H1 (cell line): ENCODE measurements at regions not wholly inside any gene's neighbourhood (a gene's known extent, or its start where the extent isn't known, plus 50 kb on each side); places are given as distances from the start of the nearest gene placed in this dataset.

ENCODE experiments used
- CTCF ChIA-PET: fragments of 300-600 bp; sonication (Branson Sonifier 250); formaldehyde crosslinking; loops from one replicate; lab custom pipeline; 2021; ENCODE audit not compliant: partially characterized antibody; lab: Charles Lee
- POLR2A ChIA-PET: fragments of 300-600 bp; sonication (Branson Sonifier 250); formaldehyde crosslinking; loops from one replicate; lab custom pipeline; 2021; ENCODE audit warnings: inconsistent platforms; ENCODE audit not compliant: partially characterized antibody; lab: Charles Lee
- DNase-seq, 2 experiments: peaks; one replicate each; pipeline versions ENCODE4 v3.0.0 to v3.0.0-alpha.2; 2010 to 2022; ENCODE audit warnings: low spot score in 2 of 2, low read depth in 1 of 2, mixed read lengths in 1 of 2
- FAIRE-seq: peaks from 2 replicates; lab custom pipeline; 2011; peaks lifted over from hg19 to GRCh38; lab: Jason Lieb, UNC
- H2AFZ ChIP-seq: 2 replicates; pipeline ENCODE4 v1.8.1; 2012; ENCODE audit warnings: low read length, inconsistent platforms
- H2AK5ac ChIP-seq: 2 replicates; pipeline ENCODE4 v1.6.1; 2013; ENCODE audit warnings: low read depth, low read length
- H2BK120ac ChIP-seq: replicated peaks from 2 replicates; pipeline ENCODE3; 2013; ENCODE audit warnings: low read depth, low read length, inconsistent platforms
- H2BK12ac ChIP-seq: 2 replicates; pipeline ENCODE4 v1.6.1; 2013; ENCODE audit warnings: low read depth, low read length
- H2BK15ac ChIP-seq: 2 replicates; pipeline ENCODE4 v1.6.1; 2013; ENCODE audit warnings: low read length
- H2BK20ac ChIP-seq: 2 replicates; pipeline ENCODE4 v1.6.1; 2013; ENCODE audit warnings: low read length
- H2BK5ac ChIP-seq: 2 replicates; pipeline ENCODE4 v1.6.1; 2013; ENCODE audit warnings: low read depth, low read length
- H3K14ac ChIP-seq: 2 replicates; pipeline ENCODE4 v1.6.1; 2013; ENCODE audit warnings: inconsistent platforms; ENCODE audit not compliant: insufficient read length
- H3K18ac ChIP-seq: 2 replicates; pipeline ENCODE4 v1.6.1; 2013; ENCODE audit warnings: low read length; ENCODE audit errors: extremely low read depth
- H3K23ac ChIP-seq: 2 replicates; pipeline ENCODE4 v1.6.1; 2013; ENCODE audit warnings: inconsistent platforms; ENCODE audit not compliant: insufficient read length
- H3K23me2 ChIP-seq: 2 replicates; pipeline ENCODE4 v1.6.1; 2013; ENCODE audit warnings: low read depth, low read length
- H3K27ac ChIP-seq: 2 replicates; pipeline ENCODE4 v1.6.1; 2011; ENCODE audit warnings: low read depth, low read length, inconsistent platforms
- H3K27me3 ChIP-seq, 4 experiments: replicated peaks in 1 of 4; 1 replicate in 1 of 4; 2 replicates in 3 of 4; pipeline versions ENCODE4 v1.6.1 to v1.8.1; 2011 to 2013; ENCODE audit warnings: low read length in 3 of 4, mild to moderate bottlenecking in 3 of 4, inconsistent platforms in 2 of 4, mixed read lengths in 2 of 4, moderate library complexity in 1 of 4; ENCODE audit not compliant: control insufficient read depth in 3 of 4, insufficient read depth in 3 of 4; ENCODE audit errors: extremely low read depth in 1 of 4
- H3K36me3 ChIP-seq, 4 experiments: 2 replicates each; pipeline versions ENCODE4 v1.6.1 to v1.8.1; 2011 to 2013; ENCODE audit warnings: mild to moderate bottlenecking in 4 of 4, low read length in 3 of 4, moderate library complexity in 2 of 4, control low read depth in 1 of 4, inconsistent platforms in 1 of 4; ENCODE audit not compliant: insufficient read depth in 4 of 4, control insufficient read depth in 2 of 4
- H3K4ac ChIP-seq: replicated peaks from 2 replicates; pipeline ENCODE3; 2013; ENCODE audit warnings: low read length, low read depth, mixed read lengths, inconsistent platforms; ENCODE audit not compliant: insufficient read length
- H3K4me1 ChIP-seq, 4 experiments: replicated peaks in 1 of 4; 1 replicate in 1 of 4; 2 replicates in 3 of 4; pipeline versions ENCODE4 v1.6.1 to v1.8.1; 2011 to 2013; ENCODE audit warnings: low read length in 3 of 4, inconsistent platforms in 2 of 4, mixed read lengths in 1 of 4; ENCODE audit not compliant: insufficient read depth in 4 of 4, control insufficient read depth in 3 of 4
- H3K4me2 ChIP-seq, 2 experiments: 2 replicates each; pipeline versions ENCODE4 v1.6.1 to v1.8.1; 2011 to 2013; ENCODE audit warnings: low read depth in 2 of 2, low read length in 2 of 2, control low read depth in 1 of 2, inconsistent platforms in 1 of 2, mild to moderate bottlenecking in 1 of 2; ENCODE audit not compliant: insufficient read depth in 1 of 2
- H3K4me3 ChIP-seq, 4 experiments: fragments of 200-600, 300-600 bp in 1 of 4; sonication (generic), shearing (Covaris generic), sonication (Bioruptor Twin) in 1 of 4; 2 replicates each; pipeline versions ENCODE4 v1.5.1 to v1.8.1; 2011 to 2016; ENCODE audit warnings: low read length in 4 of 4, low read depth in 3 of 4, control low read depth in 2 of 4, inconsistent platforms in 2 of 4, mild to moderate bottlenecking in 2 of 4, mixed read lengths in 1 of 4, moderate library complexity in 1 of 4; ENCODE audit not compliant: insufficient read depth in 2 of 4; ENCODE audit errors: extremely low read depth in 1 of 4
- H3K56ac ChIP-seq: replicated peaks from 2 replicates; pipeline ENCODE3; 2013; ENCODE audit warnings: low read depth, mild to moderate bottlenecking, mixed read lengths, low read length, inconsistent platforms; ENCODE audit not compliant: insufficient read length
- H3K79me1 ChIP-seq: 2 replicates; pipeline ENCODE4 v1.6.1; 2013; ENCODE audit warnings: low read depth, low read length, control low read depth
- H3K79me2 ChIP-seq, 2 experiments: 2 replicates each; pipeline versions ENCODE4 v1.6.1 to v1.8.1; 2012 to 2013; ENCODE audit warnings: low read length in 2 of 2, mild to moderate bottlenecking in 2 of 2, inconsistent platforms in 1 of 2; ENCODE audit not compliant: insufficient read depth in 2 of 2, control insufficient read depth in 1 of 2
- H3K9ac ChIP-seq, 4 experiments: replicated peaks in 1 of 4; 1 replicate in 1 of 4; 2 replicates in 3 of 4; pipeline versions ENCODE4 v1.6.1 to v1.8.1; 2011 to 2013; ENCODE audit warnings: low read depth in 3 of 4, low read length in 3 of 4, control low read depth in 2 of 4, mild to moderate bottlenecking in 2 of 4, moderate library complexity in 2 of 4, inconsistent platforms in 1 of 4; ENCODE audit errors: extremely low read depth in 1 of 4
- H3K9me3 ChIP-seq, 2 experiments: 2 replicates each; pipeline versions ENCODE4 v1.6.1 to v1.8.1; 2012 to 2013; ENCODE audit warnings: mild to moderate bottlenecking in 2 of 2, moderate library complexity in 2 of 2, control low read depth in 1 of 2, inconsistent platforms in 1 of 2, low read depth in 1 of 2, low read length in 1 of 2, mixed read lengths in 1 of 2; ENCODE audit not compliant: insufficient read depth in 2 of 2
- H4K20me1 ChIP-seq, 2 experiments: replicated peaks in 1 of 2; 2 replicates each; pipeline versions ENCODE3 to v1.8.1; 2011 to 2013; ENCODE audit warnings: inconsistent platforms in 2 of 2, low read length in 2 of 2, mild to moderate bottlenecking in 1 of 2; ENCODE audit not compliant: insufficient read depth in 2 of 2, control insufficient read depth in 1 of 2
- H4K5ac ChIP-seq: 2 replicates; pipeline ENCODE4 v1.6.1; 2013; ENCODE audit warnings: low read length, low read depth, mixed read lengths, inconsistent platforms; ENCODE audit not compliant: insufficient read length
- H4K8ac ChIP-seq: 2 replicates; pipeline ENCODE4 v1.8.0; 2013; ENCODE audit warnings: mild to moderate bottlenecking, moderate library complexity, low read length, inconsistent platforms; ENCODE audit not compliant: insufficient read depth; ENCODE audit errors: extremely low read depth
- H4K91ac ChIP-seq: replicated peaks from 2 replicates; pipeline ENCODE3; 2013; ENCODE audit warnings: low read length, mixed read lengths, inconsistent platforms; ENCODE audit not compliant: insufficient read length
- GTF2F1 ChIP-seq: IDR thresholded peaks from 2 replicates; pipeline ENCODE4 v1.6.1; 2012; ENCODE audit warnings: low read depth, low read length, improper control_type of control experiment, borderline replicate concordance
- PHF8 ChIP-seq: fragments of 200-600 bp; sonication (generic); conservative IDR thresholded peaks from 2 replicates; pipeline ENCODE4 v1.7.1; 2012; ENCODE audit warnings: low read depth, mild to moderate bottlenecking, inconsistent platforms, low read length, moderate library complexity
- TBP ChIP-seq: IDR thresholded peaks from 2 replicates; pipeline ENCODE4 v1.6.1; 2011; ENCODE audit warnings: low read depth, low read length, improper control_type of control experiment
- WGBS, 2 experiments: shearing (Covaris generic) in 1 of 2; methylation state at CpG; one replicate each; pipeline versions ENCODE4 v1.1.6 to v1.1.7; 2013 to 2015; ENCODE audit warnings: low lambda C conversion rate in 2 of 2, mixed read lengths in 2 of 2, inconsistent platforms in 1 of 2, low coverage in 1 of 2, missing lambda C conversion rate in 1 of 2; ENCODE audit not compliant: insufficient replicate concordance in 2 of 2, insufficient coverage in 1 of 2, insufficient read length in 1 of 2; ENCODE audit errors: extremely low coverage in 1 of 2, missing lambda C conversion rate in 1 of 2; 5-methylcytosine and 5-hydroxymethylcytosine counted together

- H3K23ac ChIP-seq, result no peak overlapping the region
- no peak for TF ChIP-seq GTF2F1
- no peak for TF ChIP-seq PHF8
- TF ChIP-seq TBP, result no peak
- H2BK5ac ChIP-seq, result no peak overlapping the region
- H3K4me1 ChIP-seq, result no peaks in the 10 kb centered on the region
- no peak overlapping the region for H3K18ac ChIP-seq
- no peak overlapping the region for H2BK15ac ChIP-seq
- no peak for DNase-seq
- H2BK20ac ChIP-seq, result no peak overlapping the region
- H2BK12ac ChIP-seq, result no peak overlapping the region
- H3K4me2 ChIP-seq, result no peak overlapping the region
- no peak overlapping the region for H3K14ac ChIP-seq
- H3K9me3 ChIP-seq, result no peaks in the 10 kb centered on the region
- H3K79me1 ChIP-seq, result no peaks in the 10 kb centered on the region
- H2AK5ac ChIP-seq, result no peak overlapping the region
- POLR2A ChIA-PET, result no interaction called here
- CTCF ChIA-PET, result interaction anchor here (2.3 kb wide), 1 partner anchor 118 kb away, joined by 6 read pairs; no protein-coding TSS in a partner anchor
- H4K20me1 ChIP-seq, result no peaks in the 10 kb centered on the region
- no peak overlapping the region for H3K9ac ChIP-seq
- no peak overlapping the region for H4K8ac ChIP-seq
- WGBS, 2 experiments, result 92% methylated on average over 1 of the region's 1 CpG; no CpG with 5 or more reads in 1 of the 2 experiments
- H3K4ac ChIP-seq, result no peak overlapping the region
- H2AFZ ChIP-seq, result no peak overlapping the region
- no peak overlapping the region for H2BK120ac ChIP-seq
- no peak overlapping the region for H4K5ac ChIP-seq
- no peaks in the 10 kb centered on the region for H3K79me2 ChIP-seq
- H3K36me3 ChIP-seq, result no peaks in the 10 kb centered on the region
- H3K4me3 ChIP-seq, result no peak overlapping the region
- H3K27me3 ChIP-seq, result peaks cover 0 to 2% (median 0%) of the 10 kb centered on the region in 4 experiments; a peak in 1 of 7 replicates
- H4K91ac ChIP-seq, result no peak overlapping the region
- no peak for FAIRE-seq
- no peak overlapping the region for H3K56ac ChIP-seq
- H3K27ac ChIP-seq, result no peak overlapping the region
- H3K23me2 ChIP-seq, result no peaks in the 10 kb centered on the region
Measured at GRCh38 chr3:4153771-4154170, 149.4 kb upstream of the SETMAR start.
